OCI-LY7 (cell line): ENCODE measurements at regions not wholly inside any gene's neighbourhood (a gene's known extent, or its start where the extent isn't known, plus 50 kb on each side); places are given as distances from the start of the nearest gene placed in this dataset.

Experiments
- EZH2phosphoT487 ChIP-seq: fragments of 200-600 bp; sonication (generic); IDR thresholded peaks from 2 replicates; pipeline ENCODE4 v1.6.1; 2018; ENCODE audit warnings: low read depth, borderline replicate concordance, mild to moderate bottlenecking, mixed run types, antibody characterized with exemption, low read length, moderate library complexity, mixed read lengths
- TF ChIP-seq, protein P1 (sequence below): fragments of 200-600 bp; sonication (generic); conservative IDR thresholded peaks from 2 replicates; pipeline ENCODE4 v1.5.1; 2014; ENCODE audit warnings: mild to moderate bottlenecking, antibody characterized with exemption, low read length, moderate library complexity, mixed read lengths

- TF ChIP-seq, protein P1, sequence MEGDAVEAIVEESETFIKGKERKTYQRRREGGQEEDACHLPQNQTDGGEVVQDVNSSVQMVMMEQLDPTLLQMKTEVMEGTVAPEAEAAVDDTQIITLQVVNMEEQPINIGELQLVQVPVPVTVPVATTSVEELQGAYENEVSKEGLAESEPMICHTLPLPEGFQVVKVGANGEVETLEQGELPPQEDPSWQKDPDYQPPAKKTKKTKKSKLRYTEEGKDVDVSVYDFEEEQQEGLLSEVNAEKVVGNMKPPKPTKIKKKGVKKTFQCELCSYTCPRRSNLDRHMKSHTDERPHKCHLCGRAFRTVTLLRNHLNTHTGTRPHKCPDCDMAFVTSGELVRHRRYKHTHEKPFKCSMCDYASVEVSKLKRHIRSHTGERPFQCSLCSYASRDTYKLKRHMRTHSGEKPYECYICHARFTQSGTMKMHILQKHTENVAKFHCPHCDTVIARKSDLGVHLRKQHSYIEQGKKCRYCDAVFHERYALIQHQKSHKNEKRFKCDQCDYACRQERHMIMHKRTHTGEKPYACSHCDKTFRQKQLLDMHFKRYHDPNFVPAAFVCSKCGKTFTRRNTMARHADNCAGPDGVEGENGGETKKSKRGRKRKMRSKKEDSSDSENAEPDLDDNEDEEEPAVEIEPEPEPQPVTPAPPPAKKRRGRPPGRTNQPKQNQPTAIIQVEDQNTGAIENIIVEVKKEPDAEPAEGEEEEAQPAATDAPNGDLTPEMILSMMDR = no peak
- TF ChIP-seq EZH2phosphoT487 = no peak
Measured at GRCh38 chr10:6729071-6729774, 149.1 kb upstream of the PRKCQ start.
